Gastrocnemius medialis (tissue), 4 donors: ENCODE measurements at regions not wholly inside any gene's neighbourhood (a gene's known extent, or its start where the extent isn't known, plus 50 kb on each side); places are given as distances from the start of the nearest gene placed in this dataset.
A peak's percentile ranks its signal among the peaks of the same experiment; 100 is the strongest.
"Not testable (repeated sequence)": the region's sequence is repeated elsewhere in the genome, so short reads cannot be mapped to it uniquely, and the experiment has no call there.

Source experiments
- ATAC-seq, 2 donors: fragments of 150-250 bp; one replicate each; pipeline ENCODE4 v1.9.1; 2016
- DNase-seq, 2 donors: peaks; one replicate each; pipeline ENCODE4 v3.0.0-alpha.2; 2019
- H3K27ac ChIP-seq, 4 donors: fragments of 200-600 bp; sonication (generic); 1 replicate in 1 of 4; 2 replicates in 3 of 4; pipeline ENCODE4 v1.5.1; 2016 to 2018; ENCODE audit warnings: mild to moderate bottlenecking in 2 of 4, moderate library complexity in 1 of 4
- H3K27me3 ChIP-seq, 3 donors: fragments of 200-600 bp; sonication (generic) in 2 of 3; 1 replicate in 1 of 3; 2 replicates in 2 of 3; pipeline versions ENCODE4 v1.5.1 to v1.6.0; 2016 to 2019; ENCODE audit warnings: mild to moderate bottlenecking in 1 of 3, moderate library complexity in 1 of 3
- H3K36me3 ChIP-seq, 2 donors: fragments of 200-600 bp; sonication (generic) in 1 of 2; one replicate each; pipeline ENCODE4 v1.5.1; 2017 to 2018
- H3K4me1 ChIP-seq, 2 donors: fragments of 200-600 bp; sonication (generic) in 1 of 2; one replicate each; pipeline ENCODE4 v1.5.1; 2016 to 2017; ENCODE audit warnings: mild to moderate bottlenecking in 2 of 2
- H3K4me3 ChIP-seq, 4 donors: fragments of 200-600 bp; sonication (generic) in 3 of 4; 1 replicate in 1 of 4; 2 replicates in 3 of 4; pipeline ENCODE4 v1.5.1; 2016 to 2019; ENCODE audit warnings: mild to moderate bottlenecking in 2 of 4
- H3K9me3 ChIP-seq, 3 donors: fragments of 200-600 bp; sonication (generic) in 2 of 3; 1 replicate in 1 of 3; 2 replicates in 2 of 3; pipeline ENCODE4 v1.5.1; 2016 to 2019
- CTCF ChIP-seq, 5 experiments: fragments of 450-650 bp in 3 of 5; fragments of 200-600 bp in 2 of 5; sonication (generic) in 2 of 5; IDR thresholded peaks in 4 of 5; conservative IDR thresholded peaks in 1 of 5; 1 replicate in 4 of 5; 2 replicates in 1 of 5; pipeline ENCODE4 v1.5.1; 2016 to 2019; ENCODE audit warnings: antibody characterized with exemption in 5 of 5, mild to moderate bottlenecking in 3 of 5, moderate library complexity in 3 of 5
- POLR2A ChIP-seq, 2 donors: fragments of 450-650 bp; IDR thresholded peaks; one replicate each; pipeline ENCODE4 v1.6.1; 2017; ENCODE audit warnings: antibody characterized with exemption in 2 of 2, mild to moderate bottlenecking in 2 of 2, moderate library complexity in 2 of 2
- in situ Hi-C, 4 donors: fragments of 200-750 bp; cut with MboI; loops; one replicate each; pipeline versions ENCODE4 v1.15.0 to v1.8.0; 2017; ENCODE audit warnings: low sequenced_read_pairs in 4 of 4
- intact Hi-C: fragments of 100-400 bp; cut with DNase I; formaldehyde crosslinking; loops from one replicate; pipeline ENCODE4 v1.15.1; 2023; ENCODE audit warnings: low total_unique reads

GRCh38 chr5:148887123-148887881 lies 60.9 kb downstream of the ADRB2 start:
- in situ Hi-C loops (no loop called here), intact Hi-C loops (no loop called here)
- no peak for TF ChIP-seq POLR2A (IDR thresholded peaks at IDR 0.05)
- no peak for TF ChIP-seq CTCF (IDR thresholded peaks at IDR 0.05 in 4 of 5, conservative IDR thresholded peaks at IDR 0.05 in 1 of 5)
- H3K36me3 ChIP-seq = no peaks in the 10 kb centered on the region
- H3K9me3 ChIP-seq = no peaks in the 10 kb centered on the region
- ATAC-seq = no peak
- no peaks in the 10 kb centered on the region for H3K27me3 ChIP-seq
- peaks cover 0 to 11% of the 10 kb centered on the region in 2 donors for H3K4me1 ChIP-seq
- no peak overlapping the region for H3K27ac ChIP-seq
- H3K4me3 ChIP-seq = no peak overlapping the region
- no peak for DNase-seq

GRCh38 chr5:148889936-148890335 lies 63.5 kb downstream of the ADRB2 start:
- in situ Hi-C loops, H3K27ac ChIP-seq, H3K9me3 ChIP-seq, ATAC-seq, H3K4me3 ChIP-seq, H3K36me3 ChIP-seq, intact Hi-C loops, H3K27me3 ChIP-seq, H3K4me1 ChIP-seq, DNase-seq: not testable (repeated sequence)

DNA sequence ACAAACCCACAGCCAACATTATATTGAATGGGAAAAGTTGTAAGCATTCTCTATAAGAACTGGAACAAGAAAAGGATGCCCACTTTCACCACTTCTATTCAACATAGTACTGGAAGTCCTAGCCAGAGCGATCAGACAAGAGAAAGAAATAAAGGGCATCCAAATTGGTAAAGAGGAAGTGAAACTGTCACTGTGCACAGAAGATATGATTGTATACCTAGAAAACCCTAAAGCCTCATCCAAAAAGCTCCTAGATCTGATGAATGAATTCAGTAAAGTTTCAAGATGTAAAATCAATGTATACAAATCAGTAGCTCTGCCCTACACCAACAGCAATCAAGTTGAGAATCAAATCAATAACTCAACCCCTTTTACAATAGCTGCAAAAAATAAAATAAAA lies 69.0 kb downstream of the ADRB2 start:
- H3K4me3 ChIP-seq, ATAC-seq, intact Hi-C loops, H3K9me3 ChIP-seq, H3K4me1 ChIP-seq, H3K27ac ChIP-seq, DNase-seq, in situ Hi-C loops, H3K27me3 ChIP-seq, H3K36me3 ChIP-seq: not testable (repeated sequence)

DNA sequence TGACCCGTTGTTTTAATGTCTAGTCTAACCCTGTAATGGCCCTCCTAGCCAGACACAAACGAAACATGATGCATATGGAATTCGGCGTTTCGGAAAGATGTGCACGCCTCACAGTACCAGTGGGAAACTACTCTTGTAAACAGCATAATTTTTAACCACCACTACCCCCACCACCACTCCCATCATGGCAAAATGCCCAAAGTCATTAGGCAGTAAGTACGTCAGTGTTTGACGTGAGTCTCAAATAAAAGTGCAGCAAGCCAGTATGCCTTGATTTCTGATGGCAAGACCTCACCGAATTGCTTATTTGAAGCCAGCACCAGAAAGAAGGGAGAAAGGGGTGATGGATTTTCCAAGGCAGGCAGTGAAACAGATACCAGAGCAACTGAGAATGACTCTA lies 71.4 kb downstream of the ADRB2 start:
- peaks cover 4 to 28% of the 10 kb centered on the region in 2 donors for H3K4me1 ChIP-seq
- no peaks in the 10 kb centered on the region for H3K9me3 ChIP-seq
- DNase-seq = no peak
- H3K27me3 ChIP-seq = no peaks in the 10 kb centered on the region
- ATAC-seq = no peak
- TF ChIP-seq POLR2A (IDR thresholded peaks at IDR 0.05) (no peak), CTCF (IDR thresholded peaks at IDR 0.05 in 4 of 5, conservative IDR thresholded peaks at IDR 0.05 in 1 of 5) (no peak)
- no peaks in the 10 kb centered on the region for H3K36me3 ChIP-seq
- intact Hi-C loops (no loop called here), in situ Hi-C loops (no loop called here)
- H3K27ac ChIP-seq = peak overlapping the region in 1 of 4 donors; percentile 14
- no peak overlapping the region for H3K4me3 ChIP-seq

DNA sequence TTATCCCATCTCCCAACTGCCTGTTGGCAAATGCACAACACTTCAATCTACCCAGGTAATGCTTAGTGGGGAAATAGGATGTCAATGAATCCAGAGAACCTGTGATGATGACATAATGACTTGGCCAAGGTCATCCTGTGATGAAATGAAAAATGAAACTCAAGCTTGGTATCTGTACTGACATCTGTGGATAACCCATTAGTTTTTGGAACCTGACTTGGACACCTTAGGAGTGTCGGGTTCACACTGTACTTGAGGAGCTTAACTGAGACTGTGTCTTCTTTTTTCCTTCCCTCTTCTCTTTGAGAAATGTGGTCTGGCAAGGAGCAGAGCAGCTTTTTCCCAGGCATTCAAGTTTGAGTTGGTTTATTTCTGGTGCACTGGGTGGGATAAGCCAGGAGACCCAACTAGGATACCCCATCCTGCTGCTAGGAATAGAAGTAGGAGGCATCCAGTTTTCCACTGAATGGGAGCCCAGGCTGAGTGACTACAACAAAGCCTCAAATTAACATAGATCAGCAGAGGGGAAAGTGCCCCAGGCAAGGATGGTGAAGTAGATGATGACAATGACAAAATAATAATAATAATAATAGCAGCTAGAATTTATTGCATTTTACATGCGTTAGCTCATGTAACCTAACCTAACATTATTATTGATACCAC lies 72.1 kb downstream of the ADRB2 start:
- TF ChIP-seq CTCF (IDR thresholded peaks at IDR 0.05 in 4 of 5, conservative IDR thresholded peaks at IDR 0.05 in 1 of 5) (no peak), POLR2A (IDR thresholded peaks at IDR 0.05) (no peak)
- H3K4me1 ChIP-seq = peaks cover 4 to 33% of the 10 kb centered on the region in 2 donors
- intact Hi-C loops (no loop called here), in situ Hi-C loops (no loop called here)
- peak; percentile 73 to 89 for ATAC-seq
- H3K36me3 ChIP-seq = no peaks in the 10 kb centered on the region
- H3K27me3 ChIP-seq = no peaks in the 10 kb centered on the region
- H3K9me3 ChIP-seq = no peaks in the 10 kb centered on the region
- peak overlapping the region in 1 of 4 donors; percentile 60 for H3K27ac ChIP-seq
- DNase-seq = peak in 1 of 2 donors; percentile 23
- H3K4me3 ChIP-seq = no peak overlapping the region
